GM19025 (cell line): ENCODE measurements at regions not wholly inside any gene's neighbourhood (a gene's known extent, or its start where the extent isn't known, plus 50 kb on each side); places are given as distances from the start of the nearest gene placed in this dataset.
A peak's percentile ranks its signal among the peaks of the same experiment; 100 is the strongest.

Experiments used
- ATAC-seq: cut with Tn5 transposase; IDR thresholded peaks from one replicate; pipeline ENCODE4 v1.9.1; 2021; ENCODE audit warnings: mild to moderate bottlenecking, low read depth, moderate library complexity; ENCODE audit not compliant: unreplicated experiment

DNA sequence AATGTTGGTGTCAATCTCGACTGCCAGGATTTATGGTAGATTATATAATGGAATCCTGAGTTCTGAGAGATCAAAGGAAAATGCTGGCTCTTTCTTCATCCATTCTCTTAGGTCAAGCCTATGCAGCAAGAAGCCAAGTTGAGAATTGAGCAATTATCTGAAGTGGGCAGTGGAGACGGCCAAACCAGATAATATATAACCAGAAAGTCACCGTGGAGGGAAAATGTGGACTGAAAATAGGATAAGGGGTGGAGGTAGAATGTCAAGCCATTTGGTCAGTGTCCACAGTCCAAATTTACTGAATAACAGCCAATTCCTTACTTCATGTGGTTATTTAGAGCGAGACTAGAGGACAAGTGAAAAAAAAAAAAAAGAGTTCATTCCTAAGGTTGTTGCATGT lies 107.8 kb upstream of the ESR1 start:
- ATAC-seq, result no peak

- peak; percentile 80 for ATAC-seq
Observed at GRCh38 chr6:151701911-151702562, 105.4 kb upstream of the ESR1 start.

DNA sequence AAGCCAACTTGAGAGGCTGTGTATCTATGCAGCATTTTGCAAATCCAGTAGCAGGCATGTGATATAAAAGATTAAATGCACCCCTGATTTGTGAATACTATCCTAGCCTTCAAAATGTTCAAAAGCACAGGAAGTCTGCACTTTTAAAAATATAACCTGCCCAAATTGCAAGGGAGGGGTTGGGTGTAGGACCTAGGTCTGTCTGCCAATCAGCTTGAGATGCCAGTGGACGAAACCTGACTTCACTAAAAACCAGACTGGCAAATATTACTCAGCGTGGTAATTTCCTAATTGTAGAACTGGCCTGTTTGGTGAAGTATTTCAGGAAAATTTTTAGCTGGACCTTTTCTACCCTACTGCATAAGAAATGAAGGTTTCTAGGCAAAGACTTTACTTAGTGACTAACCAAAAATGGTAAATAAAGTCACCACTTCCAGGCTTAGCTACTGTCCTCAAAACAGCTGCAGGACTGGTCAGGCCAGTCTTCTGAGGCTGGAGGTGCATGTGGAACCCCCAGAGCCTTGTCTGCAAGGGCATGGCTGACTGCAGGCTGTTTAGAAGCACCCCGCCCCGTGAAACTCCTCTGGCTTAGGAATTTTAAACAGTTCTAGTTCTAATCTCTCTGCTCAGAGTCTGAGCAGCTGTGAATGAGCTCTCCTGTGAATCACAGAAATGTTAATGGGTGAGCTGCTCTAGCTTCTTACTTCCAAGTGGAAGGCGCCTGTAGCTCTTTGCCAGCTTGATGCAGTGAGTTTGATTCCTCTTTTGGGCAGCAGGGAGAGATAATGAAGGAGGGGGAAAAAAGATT lies 104.4 kb upstream of the ESR1 start:
- ATAC-seq, result peak; percentile 43

DNA sequence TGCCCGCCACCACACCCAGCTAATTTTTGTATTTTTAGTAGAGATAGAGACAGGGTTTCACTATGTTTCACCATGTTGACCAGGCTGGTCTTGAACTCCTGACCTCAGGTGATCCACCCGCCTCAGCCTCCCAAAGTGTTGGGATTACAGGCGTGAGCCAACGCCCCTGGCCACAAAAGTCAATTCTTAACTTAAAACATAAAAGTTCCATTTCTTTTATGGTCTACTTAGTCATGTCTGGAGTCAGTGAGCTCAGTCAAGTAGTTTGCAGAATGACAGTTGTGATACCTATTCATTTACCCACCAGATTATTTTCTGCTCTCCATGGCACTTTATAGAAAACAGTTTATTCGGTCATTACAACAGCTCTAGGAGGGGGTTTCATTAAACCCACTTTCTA lies 103.1 kb upstream of the ESR1 start:
- ATAC-seq, result no peak

GRCh38 chr6:151705993-151706733 lies 101.3 kb upstream of the ESR1 start:
- no peak for ATAC-seq

DNA sequence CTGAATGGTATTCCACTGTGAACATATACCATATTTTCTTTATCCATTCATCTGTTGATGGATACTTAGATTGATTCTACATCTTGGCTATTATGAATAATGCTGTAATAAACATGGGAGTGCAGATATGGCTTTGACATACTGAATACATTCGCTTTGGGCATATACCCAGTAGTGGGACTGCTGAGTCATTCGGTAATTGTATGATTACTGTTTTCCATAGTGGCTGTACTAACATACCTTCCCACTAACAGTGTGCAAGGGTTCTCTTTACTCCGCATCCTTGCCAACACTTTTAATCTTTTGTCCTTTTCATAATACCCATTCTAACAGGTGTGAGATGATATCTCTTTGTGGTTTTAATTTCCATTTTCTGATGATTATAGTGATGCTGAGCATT lies 98.2 kb upstream of the ESR1 start:
- ATAC-seq, result no peak

GRCh38 chr6:151716526-151716932 lies 91.0 kb upstream of the ESR1 start:
- no peak for ATAC-seq

DNA sequence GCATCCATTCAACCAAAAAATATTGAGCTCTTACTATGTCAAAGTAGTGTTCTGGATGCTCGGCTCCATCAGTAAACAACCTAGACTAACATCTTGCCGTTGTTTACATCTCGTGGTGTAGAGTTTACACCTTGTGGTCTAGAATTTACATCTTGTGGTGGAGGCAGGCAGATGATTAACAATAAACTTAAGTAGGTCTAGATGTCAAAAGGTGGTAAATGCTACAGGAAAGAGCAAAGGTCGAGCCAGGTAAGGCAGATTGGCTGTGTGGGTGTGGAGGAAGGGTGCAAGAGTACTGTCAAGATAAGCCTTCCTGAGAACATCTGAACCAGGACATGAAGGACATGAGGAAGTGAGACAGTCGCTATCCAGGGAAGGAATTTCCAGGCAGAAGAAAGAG lies 88.4 kb upstream of the ESR1 start:
- no peak for ATAC-seq

GRCh38 chr6:151721146-151721545 lies 86.3 kb upstream of the ESR1 start:
- no peak for ATAC-seq

DNA sequence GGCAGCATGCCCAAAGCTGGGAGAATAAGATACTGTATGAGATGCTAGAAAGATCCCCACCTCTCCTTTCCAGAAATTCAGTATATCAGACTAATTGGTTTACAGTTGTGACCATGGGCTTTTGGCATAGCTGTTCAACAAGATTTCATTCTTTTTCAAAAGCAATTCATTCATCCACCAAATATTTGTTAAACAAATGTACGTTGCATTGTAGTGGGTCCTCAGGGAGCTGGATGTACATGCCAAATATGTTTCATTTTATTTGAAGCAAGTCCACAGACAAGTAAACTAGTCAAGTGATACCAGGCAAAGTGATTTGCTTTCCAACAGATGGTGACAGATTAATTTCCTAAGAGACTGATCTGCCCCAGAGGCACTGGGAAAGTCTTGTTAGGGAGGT lies 85.8 kb upstream of the ESR1 start:
- ATAC-seq, result no peak

DNA sequence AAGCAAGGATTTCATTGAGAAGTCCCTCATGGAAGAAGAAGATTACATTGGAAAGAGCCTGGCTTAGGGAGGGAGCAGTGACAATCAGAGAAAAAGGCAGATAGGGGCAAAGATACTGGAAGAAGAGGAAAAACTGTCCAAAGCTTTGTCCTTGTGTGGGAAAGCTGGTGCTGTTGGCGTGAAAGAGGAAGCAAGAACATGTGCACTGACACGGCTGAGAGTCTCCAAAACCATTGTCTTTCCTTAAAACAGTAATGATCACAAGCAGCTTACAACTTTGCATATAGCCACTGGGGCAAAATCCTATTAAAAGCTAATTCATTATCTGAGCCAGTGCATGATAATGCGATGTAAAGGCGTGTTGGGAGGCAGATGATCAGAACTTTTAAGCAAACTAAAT lies 85.1 kb upstream of the ESR1 start:
- ATAC-seq, result no peak

- no peak for ATAC-seq
Observed at GRCh38 chr6:151723152-151723551, 84.3 kb upstream of the ESR1 start.

GRCh38 chr6:151729829-151730495 lies 77.5 kb upstream of the ESR1 start:
- no peak for ATAC-seq

DNA sequence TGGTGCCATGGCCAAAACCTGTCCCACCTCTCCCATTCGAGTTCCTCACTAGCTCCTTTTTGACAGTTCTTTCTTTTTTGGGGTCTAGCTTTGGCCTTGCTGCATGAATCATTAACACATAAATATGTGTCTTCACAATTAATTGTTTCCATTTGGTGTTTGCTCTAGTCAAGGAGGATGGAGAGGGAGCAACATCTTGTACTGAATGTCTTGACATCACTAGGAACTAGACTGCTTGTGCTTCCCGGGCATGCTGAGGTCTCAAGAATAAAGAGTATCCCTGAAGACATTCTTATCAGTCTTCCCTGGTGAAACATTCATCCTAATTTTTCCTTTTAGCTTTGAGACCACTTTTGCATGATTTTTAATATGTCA lies 77.0 kb upstream of the ESR1 start:
- ATAC-seq, result no peak

DNA sequence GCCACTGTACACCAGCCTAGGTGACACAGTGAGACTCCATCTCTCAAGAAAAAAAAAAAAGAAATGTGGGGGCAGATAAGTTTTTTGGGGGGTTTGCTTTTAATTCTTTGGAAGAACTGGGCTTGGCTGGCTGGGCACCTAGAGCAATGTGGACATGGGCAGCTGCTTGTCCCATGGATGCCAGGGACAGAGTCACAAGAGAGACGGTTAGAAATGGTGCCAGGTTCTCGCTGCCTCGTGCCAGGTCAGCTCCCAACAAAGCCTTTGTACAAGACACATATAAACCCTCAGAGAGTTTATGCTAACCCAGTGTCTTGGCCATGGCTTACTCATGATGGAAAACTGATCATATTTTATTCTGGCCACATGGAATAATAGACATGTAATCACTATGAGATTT lies 76.2 kb upstream of the ESR1 start:
- no peak for ATAC-seq

- no peak for ATAC-seq
Observed at GRCh38 chr6:151733680-151734320, 73.7 kb upstream of the ESR1 start.

- no peak for ATAC-seq
Observed at GRCh38 chr6:151738267-151738666, 69.2 kb upstream of the ESR1 start.

DNA sequence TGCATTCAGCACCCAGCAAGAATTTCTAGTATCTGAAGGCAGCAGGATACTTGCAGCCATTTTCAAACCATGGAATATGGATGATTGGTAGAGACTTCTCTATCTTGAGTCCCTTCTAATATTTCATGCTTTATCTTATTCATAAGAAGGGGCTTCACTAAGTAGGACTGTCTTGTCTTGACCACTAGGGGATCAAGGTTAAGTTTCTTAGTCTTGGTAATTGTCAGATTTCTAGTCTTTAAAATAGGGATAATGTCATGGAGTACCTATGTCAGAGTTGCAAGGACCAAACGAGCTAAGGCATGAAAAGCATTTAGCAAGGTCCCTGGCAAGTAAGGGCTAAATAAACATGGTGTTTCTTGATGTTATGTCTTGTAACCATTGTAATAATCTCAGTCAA lies 68.5 kb upstream of the ESR1 start:
- ATAC-seq, result no peak

- ATAC-seq, result no peak
Observed at GRCh38 chr6:151740820-151741219, 66.7 kb upstream of the ESR1 start.

DNA sequence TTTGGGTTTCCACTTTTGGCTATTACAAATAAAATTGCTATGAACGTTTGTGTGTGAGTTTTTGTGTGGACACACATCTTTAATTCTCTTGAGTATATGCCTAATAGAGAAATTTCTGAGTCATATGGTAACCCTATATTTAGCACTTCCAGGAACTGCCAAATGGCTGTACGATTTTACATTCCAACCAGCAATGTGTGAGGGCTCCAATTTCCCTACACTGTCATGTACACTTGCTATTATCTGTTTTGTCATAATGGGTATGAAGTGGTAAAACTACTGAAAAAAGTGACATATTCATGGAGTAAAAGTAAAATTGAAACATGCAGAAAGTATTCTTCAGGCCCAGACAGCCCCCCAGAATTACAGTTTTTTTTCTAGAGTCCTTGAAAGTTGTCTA lies 59.6 kb upstream of the ESR1 start:
- no peak for ATAC-seq

GRCh38 chr6:151749341-151749740 lies 58.1 kb upstream of the ESR1 start:
- no peak for ATAC-seq
